T-cell (primary cell): ENCODE measurements at regions not wholly inside any gene's neighbourhood (a gene's known extent, or its start where the extent isn't known, plus 50 kb on each side); places are given as distances from the start of the nearest gene placed in this dataset.

Experiments
- ATAC-seq, 4 experiments: fragments of 200-7000 bp in 3 of 4; fragments of 150-1000 bp in 1 of 4; cut with Tn5 transposase; replicated peaks in 1 of 4; 1 replicate in 3 of 4; 2 replicates in 1 of 4; pipeline ENCODE4 v1.10.0; 2021; ENCODE audit warnings: moderate library complexity in 3 of 4, mild to moderate bottlenecking in 2 of 4, moderate number of reproducible peaks in 1 of 4
- CTCF ChIA-PET, 2 donors: fragments of 300-600 bp; sonication (Branson Sonifier 250); formaldehyde crosslinking; loops; one replicate each; lab custom pipeline; 2022; ENCODE audit warnings: antibody characterized with exemption in 2 of 2; lab: Charles Lee
- POLR2A ChIA-PET, 2 donors: fragments of 300-600 bp; sonication (Branson Sonifier 250); formaldehyde crosslinking; loops; one replicate each; lab custom pipeline; 2022; ENCODE audit warnings: antibody characterized with exemption in 2 of 2; lab: Charles Lee
- DNase-seq, 35 experiments: peaks; one replicate each; pipeline versions ENCODE4 v3.0.0 to v3.0.0-alpha.2; 2013 to 2023
- H3K27ac ChIP-seq: one replicate; pipeline ENCODE4 v1.5.1; 2013; ENCODE audit warnings: low read length
- H3K27me3 ChIP-seq, 2 experiments: replicated peaks in 1 of 2; 1 replicate in 1 of 2; 2 replicates in 1 of 2; pipeline versions ENCODE4 v1.6.1 to v1.7.0; 2013; ENCODE audit warnings: low read length in 1 of 2, mixed read lengths in 1 of 2; ENCODE audit not compliant: control insufficient read depth in 2 of 2, insufficient read depth in 2 of 2; ENCODE audit errors: extremely low read depth in 1 of 2
- H3K36me3 ChIP-seq, 2 donors: 1 replicate in 1 of 2; 2 replicates in 1 of 2; pipeline versions ENCODE4 v1.6.1 to v1.7.0; 2013; ENCODE audit warnings: low read length in 1 of 2; ENCODE audit not compliant: control insufficient read depth in 2 of 2, insufficient read depth in 1 of 2; ENCODE audit errors: extremely low read depth in 1 of 2
- H3K4me1 ChIP-seq, 2 experiments: 1 replicate in 1 of 2; 2 replicates in 1 of 2; pipeline versions ENCODE4 v1.6.1 to v1.7.0; 2013; ENCODE audit warnings: low read length in 2 of 2, mixed read lengths in 1 of 2; ENCODE audit not compliant: insufficient read depth in 2 of 2, control insufficient read depth in 1 of 2; ENCODE audit errors: extremely low read depth in 1 of 2
- H3K4me3 ChIP-seq, 2 donors: 1 replicate in 1 of 2; 2 replicates in 1 of 2; pipeline versions ENCODE4 v1.5.1 to v1.7.0; 2013; ENCODE audit warnings: mild to moderate bottlenecking in 2 of 2, low read length in 1 of 2, moderate library complexity in 1 of 2; ENCODE audit not compliant: control insufficient read depth in 1 of 2; ENCODE audit errors: extremely low read depth in 1 of 2
- H3K9me3 ChIP-seq: 2 replicates; pipeline ENCODE4 v1.7.0; 2013
- H3K27ac Mint-ChIP-seq, 2 donors: one replicate each; pipeline ENCODE4 v1.8.0; 2020 to 2021; ENCODE audit warnings: mild to moderate bottlenecking in 2 of 2, mixed read lengths in 2 of 2
- H3K27me3 Mint-ChIP-seq, 2 donors: one replicate each; pipeline ENCODE4 v1.8.0; 2021 to 2022; ENCODE audit warnings: mixed read lengths in 2 of 2
- H3K36me3 Mint-ChIP-seq: one replicate; pipeline ENCODE4 v1.8.0; 2021; ENCODE audit warnings: mixed read lengths
- H3K4me1 Mint-ChIP-seq, 3 donors: one replicate each; pipeline ENCODE4 v1.8.0; 2020 to 2022; ENCODE audit warnings: mixed read lengths in 3 of 3, mild to moderate bottlenecking in 1 of 3
- H3K4me3 Mint-ChIP-seq, 3 donors: one replicate each; pipeline ENCODE4 v1.8.0; 2020 to 2022; ENCODE audit warnings: mild to moderate bottlenecking in 3 of 3, mixed read lengths in 3 of 3, moderate library complexity in 3 of 3
- H3K9me3 Mint-ChIP-seq, 3 donors: one replicate each; pipeline ENCODE4 v1.8.0; 2020 to 2022; ENCODE audit warnings: mixed read lengths in 3 of 3
- WGBS: methylation state at CpG from one replicate; pipeline ENCODE4 v1.1.5; 2013; ENCODE audit warnings: missing lambda C conversion rate; ENCODE audit not compliant: insufficient coverage; 5-methylcytosine and 5-hydroxymethylcytosine counted together

DNA sequence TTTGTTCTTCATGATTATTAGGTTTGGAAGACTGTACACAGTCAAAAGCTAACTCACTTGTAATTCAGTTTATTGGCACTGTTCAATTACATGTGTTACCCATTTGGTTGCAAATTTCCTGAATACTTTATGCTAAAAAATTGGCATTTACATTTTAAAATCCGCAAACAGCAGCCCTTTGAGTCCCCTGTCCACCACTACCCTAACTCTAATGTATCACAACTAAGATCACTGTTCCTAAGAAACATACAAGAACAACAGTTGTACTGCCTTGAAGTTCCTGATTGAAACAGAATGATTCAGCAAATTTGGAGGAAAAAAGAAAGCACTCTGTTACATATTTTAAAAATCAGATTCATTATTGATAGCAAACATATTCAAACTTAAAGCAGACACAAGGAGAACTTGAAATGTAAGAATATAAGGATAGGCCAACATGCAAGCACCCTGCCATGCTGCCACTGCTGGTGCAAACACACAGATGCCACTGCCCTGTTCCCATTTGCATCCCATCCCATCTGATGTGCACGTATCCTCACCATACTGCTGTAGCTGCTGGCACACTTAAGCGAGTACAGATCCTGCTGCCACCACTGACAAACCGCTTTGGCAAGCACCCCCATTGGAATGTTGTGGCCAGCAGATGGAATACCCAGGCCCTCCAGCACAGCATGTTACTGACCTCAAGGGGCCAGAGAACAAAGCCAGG lies 343.4 kb downstream of the PPP1R2C start:
- CTCF ChIA-PET = no interaction called here
- Mint-ChIP-seq H3K27ac (no peak overlapping the region), H3K4me1 (peaks cover 5 to 19% (median 8%) of the 10 kb centered on the region in 3 donors), H3K4me3 (no peak overlapping the region), H3K27me3 (peaks cover 1 to 21% of the 10 kb centered on the region in 2 donors), H3K36me3 (no peaks in the 10 kb centered on the region), H3K9me3 (peaks cover 0 to 2% (median 0%) of the 10 kb centered on the region in 3 donors)
- no peaks in the 10 kb centered on the region for H3K9me3 ChIP-seq
- no CpG with 5 or more reads among the region's 4 CpGs for WGBS
- POLR2A ChIA-PET = no interaction called here
- H3K4me3 ChIP-seq = no peak overlapping the region
- H3K36me3 ChIP-seq = no peaks in the 10 kb centered on the region
- H3K27me3 ChIP-seq = no peaks in the 10 kb centered on the region
- H3K27ac ChIP-seq = no peak overlapping the region
- DNase-seq (no peak), ATAC-seq (no peak)
- no peaks in the 10 kb centered on the region for H3K4me1 ChIP-seq

DNA sequence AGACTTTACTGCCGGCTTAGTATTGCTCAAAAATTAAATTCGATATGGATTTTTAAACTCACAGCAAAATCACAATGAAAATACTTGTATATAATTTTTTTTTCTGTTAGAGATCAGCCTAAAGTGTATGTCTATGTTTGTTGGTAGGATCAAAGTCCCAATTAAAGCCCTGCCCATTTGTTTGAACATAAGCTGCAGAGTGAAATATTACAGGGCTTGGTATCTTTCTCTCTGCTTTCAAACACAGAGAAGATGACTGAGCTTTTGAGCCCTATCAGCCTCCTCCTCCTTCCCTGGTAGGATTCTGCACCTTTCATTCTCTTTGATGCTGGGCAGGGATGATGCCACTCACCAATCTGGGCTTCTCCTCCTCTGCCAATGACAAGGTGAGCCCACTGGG lies 345.4 kb downstream of the PPP1R2C start:
- ATAC-seq (no peak), DNase-seq (no peak)
- Histone ChIP-seq H3K27me3 (no peaks in the 10 kb centered on the region), H3K36me3 (no peaks in the 10 kb centered on the region), H3K27ac (no peak overlapping the region), H3K4me1 (no peaks in the 10 kb centered on the region), H3K4me3 (no peak overlapping the region), H3K9me3 (no peaks in the 10 kb centered on the region)
- Mint-ChIP-seq H3K4me1 (peaks cover 5 to 13% (median 8%) of the 10 kb centered on the region in 3 donors), H3K36me3 (no peaks in the 10 kb centered on the region), H3K4me3 (no peak overlapping the region), H3K27ac (no peak overlapping the region), H3K27me3 (peaks cover under 1 to 21% of the 10 kb centered on the region in 2 donors), H3K9me3 (peaks cover 0 to 2% (median 0%) of the 10 kb centered on the region in 3 donors)
- WGBS = no CpG with 5 or more reads among the region's 2 CpGs
- ChIA-PET POLR2A (no interaction called here), CTCF (no interaction called here)

DNA sequence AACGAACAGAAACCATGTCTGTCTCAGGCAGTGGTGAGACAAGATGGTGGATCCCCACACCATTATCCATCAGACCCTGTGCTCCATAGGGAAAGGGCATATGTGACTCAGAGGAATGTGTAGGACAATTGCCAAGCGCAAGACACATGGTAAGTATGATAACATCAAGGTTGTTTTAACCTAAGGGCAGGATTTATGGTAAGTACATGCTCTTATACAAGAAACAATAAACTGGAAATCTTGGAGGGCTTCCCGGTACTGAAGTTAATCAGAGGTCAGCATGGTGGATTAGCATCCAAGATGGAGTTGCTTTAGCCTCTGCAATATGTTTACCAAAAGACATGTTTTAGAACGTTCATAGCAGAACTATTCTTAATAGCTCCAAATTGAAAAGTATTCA lies 355.0 kb downstream of the PPP1R2C start:
- Histone ChIP-seq H3K4me3 (no peak overlapping the region), H3K27ac (no peak overlapping the region), H3K9me3 (no peaks in the 10 kb centered on the region), H3K27me3 (no peaks in the 10 kb centered on the region), H3K4me1 (no peaks in the 10 kb centered on the region), H3K36me3 (no peaks in the 10 kb centered on the region)
- DNase-seq (no peak), ATAC-seq (no peak)
- no peak overlapping the region for H3K27ac Mint-ChIP-seq
- POLR2A ChIA-PET = no interaction called here
- H3K9me3 Mint-ChIP-seq = no peaks in the 10 kb centered on the region
- no peaks in the 10 kb centered on the region for H3K27me3 Mint-ChIP-seq
- CTCF ChIA-PET = no interaction called here
- no peaks in the 10 kb centered on the region for H3K36me3 Mint-ChIP-seq
- H3K4me1 Mint-ChIP-seq = no peaks in the 10 kb centered on the region
- H3K4me3 Mint-ChIP-seq = no peak overlapping the region
- no CpG with 5 or more reads among the region's 4 CpGs for WGBS

DNA sequence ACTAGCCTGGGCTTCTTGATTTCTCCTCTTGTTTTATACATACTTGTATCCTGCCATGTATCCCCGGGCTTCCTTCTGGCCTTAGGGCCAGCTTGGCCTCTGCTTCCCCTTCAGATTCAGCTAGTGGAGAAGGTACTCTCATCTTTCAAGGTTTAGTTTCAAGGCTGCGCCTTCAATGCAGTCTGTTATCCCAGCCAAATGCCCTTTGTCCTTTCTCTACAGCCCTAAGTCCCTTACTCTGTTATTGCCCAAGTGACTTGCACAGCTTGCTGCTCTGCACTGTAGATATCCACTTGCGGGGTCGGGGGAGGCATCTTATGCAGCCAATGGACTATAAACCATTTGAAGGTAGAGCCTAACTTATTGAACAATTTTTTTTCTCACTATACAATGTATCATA lies 357.5 kb downstream of the PPP1R2C start:
- H3K4me1 ChIP-seq = no peaks in the 10 kb centered on the region
- Mint-ChIP-seq H3K4me1 (no peaks in the 10 kb centered on the region), H3K27ac (no peak overlapping the region), H3K27me3 (peaks cover 0 to 10% of the 10 kb centered on the region in 2 donors), H3K9me3 (no peaks in the 10 kb centered on the region), H3K4me3 (no peak overlapping the region), H3K36me3 (no peaks in the 10 kb centered on the region)
- ChIA-PET POLR2A (no interaction called here), CTCF (no interaction called here)
- DNase-seq (no peak), ATAC-seq (no peak)
- no CpG with 5 or more reads among the region's 4 CpGs for WGBS
- H3K36me3 ChIP-seq = no peaks in the 10 kb centered on the region
- no peaks in the 10 kb centered on the region for H3K9me3 ChIP-seq
- H3K4me3 ChIP-seq = no peak overlapping the region
- H3K27me3 ChIP-seq = no peaks in the 10 kb centered on the region
- no peak overlapping the region for H3K27ac ChIP-seq

DNA sequence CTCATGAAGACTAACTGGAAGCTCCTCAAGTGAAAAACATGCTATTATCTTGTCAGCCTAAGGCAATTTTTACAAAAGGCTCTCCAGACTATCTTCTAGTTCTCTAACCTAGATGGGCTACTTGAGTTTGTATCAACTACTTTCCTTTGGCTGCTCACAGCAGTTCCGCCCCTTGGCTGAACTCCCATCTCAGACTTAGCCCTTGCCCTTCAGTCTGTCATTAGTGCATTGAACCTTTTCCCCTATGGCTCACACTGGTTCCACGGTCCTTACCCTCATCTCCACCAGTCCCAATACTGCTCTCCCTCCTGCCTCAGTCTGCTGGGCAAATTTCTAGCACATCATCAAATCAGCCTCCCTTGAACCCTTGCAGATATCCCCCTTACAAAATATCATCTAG lies 362.3 kb downstream of the PPP1R2C start:
- no peak for DNase-seq
- H3K4me1 Mint-ChIP-seq = peaks cover 2 to 8% (median 5%) of the 10 kb centered on the region in 3 donors
- H3K36me3 Mint-ChIP-seq = peaks cover 8% of the 10 kb centered on the region
- H3K27me3 Mint-ChIP-seq = peaks cover 0 to 10% of the 10 kb centered on the region in 2 donors
- Histone ChIP-seq H3K4me3 (no peak overlapping the region), H3K27ac (no peak overlapping the region), H3K36me3 (no peaks in the 10 kb centered on the region), H3K4me1 (no peaks in the 10 kb centered on the region), H3K9me3 (no peaks in the 10 kb centered on the region), H3K27me3 (no peaks in the 10 kb centered on the region)
- POLR2A ChIA-PET = no interaction called here
- H3K27ac Mint-ChIP-seq = no peak overlapping the region
- WGBS = 100% methylated on average over 2 of the region's 2 CpGs
- ATAC-seq = no peak
- H3K9me3 Mint-ChIP-seq = peaks cover 4 to 17% (median 13%) of the 10 kb centered on the region in 3 donors
- H3K4me3 Mint-ChIP-seq = no peak overlapping the region
- CTCF ChIA-PET = no interaction called here

DNA sequence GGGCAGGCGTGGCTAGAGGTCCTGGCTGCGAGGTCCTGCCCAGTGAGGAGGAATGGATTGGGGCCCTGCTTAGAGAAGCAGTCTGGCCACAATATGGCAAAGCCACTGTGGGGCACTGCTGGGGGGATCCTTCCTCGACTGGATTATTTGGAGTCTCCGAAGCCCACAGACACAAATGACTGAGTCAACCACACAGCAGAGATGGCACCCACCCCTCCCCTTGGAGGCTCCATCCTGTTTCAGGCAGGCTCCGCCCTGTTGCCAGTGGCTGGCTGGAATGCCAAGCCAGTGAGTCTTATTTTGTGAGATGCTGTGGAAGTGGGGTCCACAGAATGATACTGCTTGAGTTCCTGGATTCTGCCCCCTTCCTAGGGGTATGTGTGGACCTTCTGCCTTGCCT lies 363.9 kb downstream of the PPP1R2C start:
- H3K4me3 Mint-ChIP-seq = no peak overlapping the region
- peaks cover 0 to 10% of the 10 kb centered on the region in 2 donors for H3K27me3 Mint-ChIP-seq
- Histone ChIP-seq H3K4me3 (no peak overlapping the region), H3K36me3 (no peaks in the 10 kb centered on the region), H3K9me3 (no peaks in the 10 kb centered on the region), H3K27ac (no peak overlapping the region), H3K4me1 (no peaks in the 10 kb centered on the region), H3K27me3 (no peaks in the 10 kb centered on the region)
- no CpG with 5 or more reads among the region's 5 CpGs for WGBS
- peaks cover 5 to 18% (median 15%) of the 10 kb centered on the region in 3 donors for H3K9me3 Mint-ChIP-seq
- ATAC-seq = no peak
- ChIA-PET CTCF (no interaction called here), POLR2A (no interaction called here)
- no peak for DNase-seq
- peaks cover 6 to 17% (median 9%) of the 10 kb centered on the region in 3 donors for H3K4me1 Mint-ChIP-seq
- peaks cover 8% of the 10 kb centered on the region for H3K36me3 Mint-ChIP-seq
- H3K27ac Mint-ChIP-seq = no peak overlapping the region
